GM23248 (cell line): ENCODE measurements at regions not wholly inside any gene's neighbourhood (a gene's known extent, or its start where the extent isn't known, plus 50 kb on each side); places are given as distances from the start of the nearest gene placed in this dataset.

ENCODE experiments used
- DNase-seq: peaks from one replicate; pipeline ENCODE4 v3.0.0-alpha.2; 2015
- H2AFZ ChIP-seq: fragments of 200-600 bp; sonication (generic); 2 replicates; pipeline ENCODE4 v1.6.1; 2016; ENCODE audit warnings: antibody characterized with exemption
- H3F3A ChIP-seq: fragments of 200-600 bp; sonication (generic); 2 replicates; pipeline ENCODE4 v1.6.1; 2016; ENCODE audit warnings: mild to moderate bottlenecking, antibody characterized with exemption, mixed run types; ENCODE audit not compliant: insufficient read depth
- H3K27ac ChIP-seq: fragments of 200-600 bp; sonication (generic); 2 replicates; pipeline ENCODE4 v1.5.1; 2016; ENCODE audit warnings: mild to moderate bottlenecking
- H3K27me3 ChIP-seq: fragments of 200-600 bp; sonication (generic); replicated peaks from 2 replicates; pipeline ENCODE4 v1.6.1; 2016; ENCODE audit warnings: mild to moderate bottlenecking; ENCODE audit not compliant: insufficient read depth
- H3K36me3 ChIP-seq: fragments of 200-600 bp; sonication (generic); 2 replicates; pipeline ENCODE4 v1.6.1; 2016; ENCODE audit warnings: low read depth, mild to moderate bottlenecking
- H3K4me1 ChIP-seq: fragments of 200-600 bp; sonication (generic); 2 replicates; pipeline ENCODE4 v1.6.1; 2016; ENCODE audit warnings: mild to moderate bottlenecking; ENCODE audit not compliant: insufficient read depth
- H3K4me2 ChIP-seq: fragments of 200-600 bp; sonication (generic); one replicate; pipeline ENCODE4 v1.6.1; 2016; ENCODE audit warnings: mild to moderate bottlenecking; ENCODE audit not compliant: unreplicated experiment
- H3K4me3 ChIP-seq: fragments of 200-600 bp; sonication (generic); 2 replicates; pipeline ENCODE4 v1.5.1; 2016; ENCODE audit warnings: mild to moderate bottlenecking
- H3K79me2 ChIP-seq: fragments of 200-600 bp; sonication (generic); 2 replicates; pipeline ENCODE4 v1.6.1; 2016; ENCODE audit warnings: mild to moderate bottlenecking; ENCODE audit not compliant: insufficient read depth
- H3K9ac ChIP-seq: fragments of 200-600 bp; sonication (generic); 2 replicates; pipeline ENCODE4 v1.6.1; 2016; ENCODE audit warnings: mild to moderate bottlenecking
- H3K9me2 ChIP-seq: fragments of 200-600 bp; sonication (generic); 2 replicates; pipeline ENCODE4 v1.6.1; 2016; ENCODE audit warnings: mixed run types, mild to moderate bottlenecking, moderate library complexity; ENCODE audit not compliant: insufficient read depth
- H3K9me3 ChIP-seq: fragments of 200-600 bp; sonication (generic); one replicate; pipeline ENCODE4 v1.6.1; 2017; ENCODE audit warnings: low read depth
- H4K20me1 ChIP-seq: fragments of 200-600 bp; sonication (generic); 2 replicates; pipeline ENCODE4 v1.6.0; 2016; ENCODE audit not compliant: insufficient read depth
- EZH2 ChIP-seq: fragments of 200-600 bp; sonication (generic); IDR thresholded peaks from 2 replicates; pipeline ENCODE4 v1.6.1; 2018; ENCODE audit warnings: antibody characterized with exemption, mild to moderate bottlenecking; ENCODE audit not compliant: insufficient read depth, poor library complexity, severe bottlenecking
- EZH2phosphoT487 ChIP-seq: fragments of 200-600 bp; sonication (generic); IDR thresholded peaks from 2 replicates; pipeline ENCODE4 v1.6.1; 2018; ENCODE audit warnings: antibody characterized with exemption, moderate library complexity, mild to moderate bottlenecking, low read depth; ENCODE audit not compliant: insufficient read depth
- WGBS, 2 experiments: methylation state at CpG; one replicate each; pipeline ENCODE4 v1.1.6; 2015 to 2017; ENCODE audit warnings: low lambda C conversion rate in 2 of 2, low coverage in 1 of 2; ENCODE audit errors: missing lambda C conversion rate in 2 of 2; 5-methylcytosine and 5-hydroxymethylcytosine counted together
- in situ Hi-C: fragments of 300-500 bp; cut with MboI; formaldehyde crosslinking; loops from 2 replicates; pipeline ENCODE4 v1.15.0; 2020

- TF ChIP-seq EZH2: no peak
- no peak for TF ChIP-seq EZH2phosphoT487
- no peak overlapping the region for H3K4me3 ChIP-seq
- no peak overlapping the region for H2AFZ ChIP-seq
- no peaks in the 10 kb centered on the region for H3K79me2 ChIP-seq
- no peak overlapping the region for H3K27ac ChIP-seq
- no peaks in the 10 kb centered on the region for H3K9me2 ChIP-seq
- no peaks in the 10 kb centered on the region for H3K36me3 ChIP-seq
- 32 to 36% methylated on average over 7 of the region's 7 CpGs for WGBS, 2 experiments
- no peaks in the 10 kb centered on the region for H4K20me1 ChIP-seq
- no peak overlapping the region for H3K4me2 ChIP-seq
- H3F3A ChIP-seq: no peaks in the 10 kb centered on the region
- in situ Hi-C loops: no loop called here
- no peak for DNase-seq
- no peaks in the 10 kb centered on the region for H3K9me3 ChIP-seq
- H3K4me1 ChIP-seq: no peaks in the 10 kb centered on the region
- H3K27me3 ChIP-seq: no peaks in the 10 kb centered on the region
- no peak overlapping the region for H3K9ac ChIP-seq
These were observed 156.3 kb downstream of the SLC16A9 start for GRCh38 chr10:59553162-59553900.

- no peak overlapping the region for H3K27ac ChIP-seq
These were observed 159.6 kb downstream of the SLC16A9 start for GRCh38 chr10:59550061-59550460.

GRCh38 chr10:59538623-59539022, 171.0 kb downstream of the SLC16A9 start:
- H3K4me2 ChIP-seq: no peak overlapping the region
- H3K79me2 ChIP-seq: no peaks in the 10 kb centered on the region
- no peak overlapping the region for H3K9ac ChIP-seq
- in situ Hi-C loops: no loop called here
- H3K36me3 ChIP-seq: no peaks in the 10 kb centered on the region
- H3K4me3 ChIP-seq: no peak overlapping the region
- no peak overlapping the region for H3K27ac ChIP-seq
- H3F3A ChIP-seq: peaks cover 4% of the 10 kb centered on the region; the same call in 1 of the 2 replicates
- H3K4me1 ChIP-seq: peaks cover 12% of the 10 kb centered on the region
- H2AFZ ChIP-seq: no peak overlapping the region
- no peaks in the 10 kb centered on the region for H3K9me3 ChIP-seq
- 81 to 86% methylated on average over 11 of the region's 11 CpGs for WGBS, 2 experiments
- no peaks in the 10 kb centered on the region for H3K9me2 ChIP-seq
- TF ChIP-seq EZH2phosphoT487 (no peak), EZH2 (no peak)
- DNase-seq: no peak
- H3K27me3 ChIP-seq: no peaks in the 10 kb centered on the region
- no peaks in the 10 kb centered on the region for H4K20me1 ChIP-seq

More at GRCh38 chr10:59550061-59550460, 159.6 kb downstream of the SLC16A9 start:
- H3F3A ChIP-seq: no peaks in the 10 kb centered on the region
- no peaks in the 10 kb centered on the region for H3K79me2 ChIP-seq
- no peak for TF ChIP-seq EZH2phosphoT487
- TF ChIP-seq EZH2: no peak
- no peaks in the 10 kb centered on the region for H3K27me3 ChIP-seq
- no peak overlapping the region for H3K9ac ChIP-seq
- H4K20me1 ChIP-seq: no peaks in the 10 kb centered on the region
- H3K4me3 ChIP-seq: no peak overlapping the region
- in situ Hi-C loops: no loop called here
- 80 to 85% methylated on average over 4 of the region's 4 CpGs for WGBS, 2 experiments
- H3K4me1 ChIP-seq: no peaks in the 10 kb centered on the region
- no peaks in the 10 kb centered on the region for H3K9me2 ChIP-seq
- no peak overlapping the region for H3K4me2 ChIP-seq
- H3K36me3 ChIP-seq: no peaks in the 10 kb centered on the region
- DNase-seq: no peak
- no peak overlapping the region for H2AFZ ChIP-seq
- H3K9me3 ChIP-seq: no peaks in the 10 kb centered on the region

GRCh38 chr10:59537501-59537900, 172.1 kb downstream of the SLC16A9 start:
- Histone ChIP-seq H2AFZ (no peak overlapping the region), H3K79me2 (no peaks in the 10 kb centered on the region), H3F3A (peaks cover 4% of the 10 kb centered on the region; the same call in 1 of the 2 replicates), H3K4me1 (peaks cover 12% of the 10 kb centered on the region), H3K36me3 (no peaks in the 10 kb centered on the region), H3K4me3 (no peak overlapping the region), H3K9me3 (no peaks in the 10 kb centered on the region), H3K27me3 (no peaks in the 10 kb centered on the region), H3K4me2 (no peak overlapping the region), H4K20me1 (no peaks in the 10 kb centered on the region), H3K27ac (no peak overlapping the region), H3K9ac (no peak overlapping the region), H3K9me2 (no peaks in the 10 kb centered on the region)
- WGBS, 2 experiments: 32 to 33% methylated on average over 4 of the region's 4 CpGs
- in situ Hi-C loops: no loop called here
- TF ChIP-seq EZH2: no peak
- TF ChIP-seq EZH2phosphoT487: no peak
- DNase-seq: no peak
